ENCODE measurements at regions not wholly inside any gene's neighbourhood (a gene's known extent, or its start where the extent isn't known, plus 50 kb on each side); places are given as distances from the start of the nearest gene placed in this dataset.

DNA sequence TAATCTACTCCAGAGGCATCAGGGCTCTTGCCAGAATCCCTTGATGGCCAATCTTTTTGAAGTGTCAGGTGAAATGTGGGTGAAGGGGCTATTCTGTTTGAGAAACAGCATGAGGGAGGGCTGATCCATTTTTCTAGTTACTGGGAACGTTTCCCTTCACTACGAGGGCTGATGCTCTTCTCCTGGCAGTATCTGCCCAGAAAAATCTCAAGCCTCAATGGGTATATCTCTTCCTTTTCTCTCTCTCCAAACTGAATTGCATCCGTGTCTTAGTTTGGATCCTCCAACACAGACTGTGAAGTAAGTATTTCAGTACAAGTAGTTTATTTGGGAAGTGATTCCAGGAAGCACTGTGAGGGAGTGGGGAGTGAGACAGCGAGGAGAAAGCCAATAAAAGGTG, 113.0 kb upstream of the NAV2 start:
- TF ChIP-seq, protein P1, sequence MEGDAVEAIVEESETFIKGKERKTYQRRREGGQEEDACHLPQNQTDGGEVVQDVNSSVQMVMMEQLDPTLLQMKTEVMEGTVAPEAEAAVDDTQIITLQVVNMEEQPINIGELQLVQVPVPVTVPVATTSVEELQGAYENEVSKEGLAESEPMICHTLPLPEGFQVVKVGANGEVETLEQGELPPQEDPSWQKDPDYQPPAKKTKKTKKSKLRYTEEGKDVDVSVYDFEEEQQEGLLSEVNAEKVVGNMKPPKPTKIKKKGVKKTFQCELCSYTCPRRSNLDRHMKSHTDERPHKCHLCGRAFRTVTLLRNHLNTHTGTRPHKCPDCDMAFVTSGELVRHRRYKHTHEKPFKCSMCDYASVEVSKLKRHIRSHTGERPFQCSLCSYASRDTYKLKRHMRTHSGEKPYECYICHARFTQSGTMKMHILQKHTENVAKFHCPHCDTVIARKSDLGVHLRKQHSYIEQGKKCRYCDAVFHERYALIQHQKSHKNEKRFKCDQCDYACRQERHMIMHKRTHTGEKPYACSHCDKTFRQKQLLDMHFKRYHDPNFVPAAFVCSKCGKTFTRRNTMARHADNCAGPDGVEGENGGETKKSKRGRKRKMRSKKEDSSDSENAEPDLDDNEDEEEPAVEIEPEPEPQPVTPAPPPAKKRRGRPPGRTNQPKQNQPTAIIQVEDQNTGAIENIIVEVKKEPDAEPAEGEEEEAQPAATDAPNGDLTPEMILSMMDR (IDR thresholded peaks at IDR 0.05; ENCODE audit: low read depth, low read length) = no peak
- no peak for TF ChIP-seq EZH2phosphoT487 (IDR thresholded peaks at IDR 0.05; ENCODE audit: low read depth)
